SK-N-SH (cell line): ENCODE measurements at regions not wholly inside any gene's neighbourhood (a gene's known extent, or its start where the extent isn't known, plus 50 kb on each side); places are given as distances from the start of the nearest gene placed in this dataset.

Experiments
- CTCF ChIA-PET: fragments of 300-600, 350-600 bp; formaldehyde crosslinking; extraction: SDS; loops from one replicate; lab custom pipeline; 2021; lab: Yijun Ruan, JAX
- POLR2A ChIA-PET: fragments of 350-600 bp; sonication (Branson Sonifier 250); formaldehyde crosslinking; extraction: SDS; loops from one replicate; lab custom pipeline; 2020; ENCODE audit warnings: antibody characterized with exemption, inconsistent platforms; lab: Yijun Ruan, JAX
- DNase-seq: peaks from one replicate; pipeline ENCODE4 v3.0.0; 2012
- H2AFZ ChIP-seq: fragments of 200-600 bp; sonication (generic); 2 replicates; pipeline ENCODE4 v1.8.1; 2016; ENCODE audit warnings: antibody characterized with exemption, mild to moderate bottlenecking, low read depth
- H3F3A ChIP-seq: fragments of 200-600 bp; sonication (generic); replicated peaks from 2 replicates; pipeline ENCODE3; 2016; ENCODE audit warnings: antibody characterized with exemption, mild to moderate bottlenecking; ENCODE audit not compliant: insufficient read depth
- H3K27ac ChIP-seq, 2 experiments: fragments of 200-500 bp in 1 of 2; fragments of 200-600 bp in 1 of 2; sonication (Bioruptor generic) in 1 of 2; sonication (generic), shearing (Covaris generic) in 1 of 2; 2 replicates each; pipeline versions ENCODE4 v1.5.1 to v1.6.1; 2014 to 2016; ENCODE audit warnings: low read depth in 2 of 2, inconsistent platforms in 1 of 2, low read length in 1 of 2, mild to moderate bottlenecking in 1 of 2, mixed read lengths in 1 of 2
- H3K27me3 ChIP-seq: fragments of 200-600 bp; sonication (generic), shearing (Covaris generic); 2 replicates; pipeline ENCODE4 v1.6.1; 2016; ENCODE audit warnings: mixed run types; ENCODE audit not compliant: insufficient read depth
- H3K36me3 ChIP-seq, 2 experiments: fragments of 200-500 bp in 1 of 2; fragments of 200-600 bp in 1 of 2; sonication (Bioruptor generic) in 1 of 2; sonication (generic) in 1 of 2; replicated peaks in 1 of 2; 2 replicates each; pipeline versions ENCODE3 to v1.5.1; 2014 to 2016; ENCODE audit warnings: low read length in 1 of 2, mild to moderate bottlenecking in 1 of 2; ENCODE audit not compliant: insufficient read depth in 2 of 2, control insufficient read depth in 1 of 2
- H3K4me1 ChIP-seq, 2 experiments: fragments of 200-500 bp in 1 of 2; fragments of 200-600 bp in 1 of 2; sonication (Bioruptor generic) in 1 of 2; sonication (generic), shearing (Covaris generic) in 1 of 2; 2 replicates each; pipeline versions ENCODE4 v1.5.1 to v1.6.1; 2014 to 2016; ENCODE audit warnings: low read depth in 1 of 2, low read length in 1 of 2, mixed run types in 1 of 2; ENCODE audit not compliant: insufficient read depth in 2 of 2, control insufficient read depth in 1 of 2
- H3K4me2 ChIP-seq: fragments of 200-600 bp; sonication (generic), shearing (Covaris generic); 2 replicates; pipeline ENCODE4 v1.6.1; 2017; ENCODE audit warnings: mixed run types
- H3K4me3 ChIP-seq, 2 experiments: fragments of 200-500 bp in 1 of 2; fragments of 200-600 bp in 1 of 2; sonication (Bioruptor generic) in 1 of 2; sonication (generic), shearing (Covaris generic) in 1 of 2; 2 replicates each; pipeline versions ENCODE4 v1.5.1 to v1.8.1; 2014 to 2016; ENCODE audit warnings: low read depth in 2 of 2, inconsistent platforms in 1 of 2, low read length in 1 of 2, mild to moderate bottlenecking in 1 of 2, mixed read lengths in 1 of 2, moderate library complexity in 1 of 2
- H3K79me2 ChIP-seq: fragments of 200-600 bp; sonication (generic); 2 replicates; pipeline ENCODE4 v1.8.1; 2017; ENCODE audit warnings: mild to moderate bottlenecking; ENCODE audit not compliant: insufficient read depth
- H3K9ac ChIP-seq: fragments of 200-600 bp; sonication (generic); 2 replicates; pipeline ENCODE4 v1.6.1; 2017; ENCODE audit warnings: mixed run types
- H3K9me2 ChIP-seq: fragments of 200-600 bp; sonication (generic); 2 replicates; pipeline ENCODE4 v1.6.1; 2017; ENCODE audit warnings: mixed run types
- H3K9me3 ChIP-seq: fragments of 200-600 bp; sonication (generic); 2 replicates; pipeline ENCODE4 v1.6.1; 2017; ENCODE audit warnings: mixed run types, mild to moderate bottlenecking, moderate library complexity
- H4K20me1 ChIP-seq: fragments of 200-600 bp; sonication (generic); 2 replicates; pipeline ENCODE4 v1.6.1; 2017; ENCODE audit warnings: mild to moderate bottlenecking, mixed run types; ENCODE audit not compliant: insufficient read depth
- ELF1 ChIP-seq: IDR thresholded peaks from 2 replicates; pipeline ENCODE4 v1.4.0; 2012
- EZH2phosphoT487 ChIP-seq: fragments of 200-600 bp; sonication (generic); IDR thresholded peaks from 2 replicates; pipeline ENCODE4 v1.6.1; 2017; ENCODE audit warnings: low read depth, mixed run types, mild to moderate bottlenecking, antibody characterized with exemption, moderate library complexity, borderline replicate concordance
- FOXM1 ChIP-seq: IDR thresholded peaks from 2 replicates; pipeline ENCODE4 v1.4.0; 2012; ENCODE audit warnings: low read depth, mild to moderate bottlenecking
- GABPA ChIP-seq: IDR thresholded peaks from 2 replicates; pipeline ENCODE4 v1.4.0; 2012; ENCODE audit warnings: low read depth, mild to moderate bottlenecking
- GATA2 ChIP-seq: sonication (generic); formaldehyde crosslinking; IDR thresholded peaks from 2 replicates; pipeline ENCODE4 v1.5.0; 2020; ENCODE audit warnings: mild to moderate bottlenecking, missing genetic modification reagents
- JUND ChIP-seq: IDR thresholded peaks from 2 replicates; pipeline ENCODE4 v1.4.0; 2012
- MEF2A ChIP-seq: IDR thresholded peaks from 2 replicates; pipeline ENCODE4 v1.4.0; 2012; ENCODE audit warnings: low read depth, borderline replicate concordance
- MXI1 ChIP-seq: IDR thresholded peaks from 2 replicates; pipeline ENCODE4 v1.6.1; 2012; ENCODE audit warnings: mild to moderate bottlenecking, low read depth, low read length, improper control_type of control experiment
- NFIC ChIP-seq: IDR thresholded peaks from 2 replicates; pipeline ENCODE4 v1.4.0; 2012; ENCODE audit warnings: borderline replicate concordance
- NRF1 ChIP-seq: IDR thresholded peaks from 2 replicates; pipeline ENCODE4 v1.6.1; 2012; ENCODE audit warnings: low read depth, mild to moderate bottlenecking, low read length
- PBX3 ChIP-seq: IDR thresholded peaks from 2 replicates; pipeline ENCODE4; 2012
- POLR2AphosphoS5 ChIP-seq: IDR thresholded peaks from 2 replicates; pipeline ENCODE4 v1.6.1; 2012; ENCODE audit warnings: low read depth, low read length
- RCOR1 ChIP-seq: fragments of 150-350 bp; IDR thresholded peaks from 2 replicates; pipeline ENCODE4 v1.6.1; 2017; ENCODE audit warnings: antibody characterized with exemption, low read length
- RFX5 ChIP-seq: IDR thresholded peaks from 2 replicates; pipeline ENCODE4 v1.6.1; 2012; ENCODE audit warnings: mild to moderate bottlenecking, improper control_type of control experiment, low read length
- RXRA ChIP-seq: IDR thresholded peaks from 2 replicates; pipeline ENCODE4 v1.4.0; 2012; ENCODE audit warnings: low read depth, mild to moderate bottlenecking, borderline replicate concordance
- SIN3A ChIP-seq: IDR thresholded peaks from 2 replicates; pipeline ENCODE4 v1.6.1; 2012; ENCODE audit warnings: low read depth, mild to moderate bottlenecking, low read length, moderate library complexity, borderline replicate concordance
- SMC3 ChIP-seq: IDR thresholded peaks from 2 replicates; pipeline ENCODE4 v1.6.1; 2012; ENCODE audit warnings: low read depth, low read length, improper control_type of control experiment
- TAF1 ChIP-seq: IDR thresholded peaks from 2 replicates; pipeline ENCODE4 v1.6.1; 2012; ENCODE audit warnings: low read depth, mild to moderate bottlenecking, low read length, moderate library complexity, borderline replicate concordance
- TCF12 ChIP-seq: IDR thresholded peaks from 2 replicates; pipeline ENCODE4 v1.4.0; 2012
- TEAD4 ChIP-seq: IDR thresholded peaks from 2 replicates; pipeline ENCODE4 v1.4.0; 2012; ENCODE audit warnings: mild to moderate bottlenecking, borderline replicate concordance; ENCODE audit not compliant: insufficient read depth
- USF2 ChIP-seq: fragments of 150-350 bp; IDR thresholded peaks from 2 replicates; pipeline ENCODE4 v1.6.1; 2017; ENCODE audit warnings: antibody characterized with exemption, low read length, low read depth, borderline replicate concordance
- ZBTB33 ChIP-seq: IDR thresholded peaks from 2 replicates; pipeline ENCODE4 v1.4.0; 2012; ENCODE audit warnings: low read depth, borderline replicate concordance
- WGBS: methylation state at CpG from one replicate; pipeline ENCODE4 v1.1.6; 2017; ENCODE audit warnings: low lambda C conversion rate; 5-methylcytosine and 5-hydroxymethylcytosine counted together

GRCh38 chr10:45502458-45502857, 128.4 kb downstream of the ALOX5 start:
- POLR2A ChIA-PET: no interaction called here
- H3K9me2 ChIP-seq: no peaks in the 10 kb centered on the region
- CTCF ChIA-PET: no interaction called here

GRCh38 chr10:45501791-45502190, 127.8 kb downstream of the ALOX5 start:
- Histone ChIP-seq H3K27me3 (no peaks in the 10 kb centered on the region), H2AFZ (no peak overlapping the region), H3K4me2 (no peak overlapping the region), H3K36me3 (no peaks in the 10 kb centered on the region), H3K9ac (no peak overlapping the region), H3K4me1 (peaks cover 0 to 9% of the 10 kb centered on the region in 2 experiments; a peak in 2 of 4 replicates), H3K27ac (no peak overlapping the region), H3K9me3 (no peaks in the 10 kb centered on the region), H3K79me2 (no peaks in the 10 kb centered on the region), H4K20me1 (no peaks in the 10 kb centered on the region), H3K9me2 (no peaks in the 10 kb centered on the region), H3K4me3 (no peak overlapping the region), H3F3A (no peaks in the 10 kb centered on the region)
- TF ChIP-seq SIN3A: no peak
- TF ChIP-seq GABPA: no peak
- no peak for TF ChIP-seq JUND
- TF ChIP-seq RFX5: no peak
- no peak for TF ChIP-seq RXRA
- TF ChIP-seq MXI1: no peak
- no peak for TF ChIP-seq GATA2 (CRISPR knock-in tag)
- TF ChIP-seq MEF2A: no peak
- POLR2A ChIA-PET: no interaction called here
- DNase-seq: no peak
- CTCF ChIA-PET: no interaction called here

More at GRCh38 chr10:45502458-45502857, 128.4 kb downstream of the ALOX5 start:
- no peak overlapping the region for H2AFZ ChIP-seq
- H3K27ac ChIP-seq: no peak overlapping the region
- no peaks in the 10 kb centered on the region for H3K27me3 ChIP-seq
- no peak overlapping the region for H3K4me2 ChIP-seq
- no peaks in the 10 kb centered on the region for H3K36me3 ChIP-seq
- H3K9ac ChIP-seq: no peak overlapping the region
- no peak overlapping the region for H3K4me3 ChIP-seq
- DNase-seq: no peak
- no peaks in the 10 kb centered on the region for H3K9me3 ChIP-seq
- H3K79me2 ChIP-seq: no peaks in the 10 kb centered on the region
- peaks cover 0 to 9% of the 10 kb centered on the region in 2 experiments; a peak in 2 of 4 replicates for H3K4me1 ChIP-seq
- H4K20me1 ChIP-seq: no peaks in the 10 kb centered on the region
- no peaks in the 10 kb centered on the region for H3F3A ChIP-seq
- TF ChIP-seq SMC3: no peak
- TF ChIP-seq USF2: no peak
- TF ChIP-seq, all 33 proteins: peak for 0

- Histone ChIP-seq H3K27ac (no peak overlapping the region), H3F3A (no peaks in the 10 kb centered on the region), H3K27me3 (no peaks in the 10 kb centered on the region), H3K9ac (no peak overlapping the region), H3K9me2 (no peaks in the 10 kb centered on the region), H3K4me1 (peaks cover 0 to 9% of the 10 kb centered on the region in 2 experiments; a peak in 2 of 4 replicates), H3K36me3 (peaks cover 0 to 3% of the 10 kb centered on the region in 2 experiments), H2AFZ (no peak overlapping the region), H3K4me3 (no peak overlapping the region), H3K79me2 (no peaks in the 10 kb centered on the region), H3K9me3 (peaks cover 3% of the 10 kb centered on the region; the same call in 1 of the 2 replicates), H3K4me2 (no peak overlapping the region), H4K20me1 (no peaks in the 10 kb centered on the region)
- POLR2A ChIA-PET: no interaction called here
- WGBS: 63% methylated on average over 1 of the region's 1 CpG
- CTCF ChIA-PET: no interaction called here
- no peak for DNase-seq
- TF ChIP-seq SIN3A (no peak), TAF1 (no peak), GABPA (no peak), MEF2A (no peak), TCF12 (no peak), RCOR1 (no peak), POLR2AphosphoS5 (no peak), ZBTB33 (no peak), PBX3 (no peak), TEAD4 (no peak), NRF1 (no peak), EZH2phosphoT487 (no peak), NFIC (no peak), ELF1 (no peak), FOXM1 (no peak)
These were observed 126.8 kb downstream of the ALOX5 start for GRCh38 chr10:45500798-45501197.
